Thyroid gland (tissue), 4 donors: ENCODE measurements at regions not wholly inside any gene's neighbourhood (a gene's known extent, or its start where the extent isn't known, plus 50 kb on each side); places are given as distances from the start of the nearest gene placed in this dataset.

ENCODE experiments used
- POLR2A ChIP-seq, 2 donors: fragments of 450-650 bp; IDR thresholded peaks; one replicate each; pipeline ENCODE4 v1.6.1; 2017; ENCODE audit warnings: antibody characterized with exemption in 2 of 2, mild to moderate bottlenecking in 2 of 2, moderate library complexity in 1 of 2
- TF ChIP-seq, protein P1 (sequence below), 6 experiments: fragments of 200-600 bp in 3 of 6; fragments of 450-650 bp in 3 of 6; sonication (generic) in 3 of 6; IDR thresholded peaks; one replicate each; pipeline ENCODE4 v1.5.1; 2016 to 2019; ENCODE audit warnings: antibody characterized with exemption in 6 of 6, mild to moderate bottlenecking in 2 of 6, inconsistent platforms in 1 of 6, moderate library complexity in 1 of 6

DNA sequence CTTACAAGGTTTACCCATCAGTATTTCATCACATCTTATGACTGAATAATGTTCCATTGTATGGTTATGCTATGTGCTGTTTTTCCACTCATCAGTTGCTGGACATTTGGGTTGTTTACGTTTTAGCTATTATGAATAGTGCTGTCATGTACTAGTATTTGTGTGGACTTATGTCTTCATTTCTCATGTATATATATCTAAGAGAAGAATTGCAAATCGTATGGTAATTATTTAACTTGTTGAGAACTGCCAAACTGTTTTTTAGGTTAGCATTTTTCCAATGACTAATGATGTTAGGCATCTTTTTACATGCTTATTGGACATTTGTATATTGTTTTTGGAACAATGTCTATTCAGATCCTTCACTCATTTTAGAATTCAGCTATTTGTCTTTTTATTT is 368.3 kb downstream of the LMO7 start:
- TF ChIP-seq, protein P1, sequence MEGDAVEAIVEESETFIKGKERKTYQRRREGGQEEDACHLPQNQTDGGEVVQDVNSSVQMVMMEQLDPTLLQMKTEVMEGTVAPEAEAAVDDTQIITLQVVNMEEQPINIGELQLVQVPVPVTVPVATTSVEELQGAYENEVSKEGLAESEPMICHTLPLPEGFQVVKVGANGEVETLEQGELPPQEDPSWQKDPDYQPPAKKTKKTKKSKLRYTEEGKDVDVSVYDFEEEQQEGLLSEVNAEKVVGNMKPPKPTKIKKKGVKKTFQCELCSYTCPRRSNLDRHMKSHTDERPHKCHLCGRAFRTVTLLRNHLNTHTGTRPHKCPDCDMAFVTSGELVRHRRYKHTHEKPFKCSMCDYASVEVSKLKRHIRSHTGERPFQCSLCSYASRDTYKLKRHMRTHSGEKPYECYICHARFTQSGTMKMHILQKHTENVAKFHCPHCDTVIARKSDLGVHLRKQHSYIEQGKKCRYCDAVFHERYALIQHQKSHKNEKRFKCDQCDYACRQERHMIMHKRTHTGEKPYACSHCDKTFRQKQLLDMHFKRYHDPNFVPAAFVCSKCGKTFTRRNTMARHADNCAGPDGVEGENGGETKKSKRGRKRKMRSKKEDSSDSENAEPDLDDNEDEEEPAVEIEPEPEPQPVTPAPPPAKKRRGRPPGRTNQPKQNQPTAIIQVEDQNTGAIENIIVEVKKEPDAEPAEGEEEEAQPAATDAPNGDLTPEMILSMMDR (IDR thresholded peaks at IDR 0.05): no peak
- TF ChIP-seq POLR2A (IDR thresholded peaks at IDR 0.05): no peak
